ENCODE measurements at regions not wholly inside any gene's neighbourhood (a gene's known extent, or its start where the extent isn't known, plus 50 kb on each side); places are given as distances from the start of the nearest gene placed in this dataset.

DNA sequence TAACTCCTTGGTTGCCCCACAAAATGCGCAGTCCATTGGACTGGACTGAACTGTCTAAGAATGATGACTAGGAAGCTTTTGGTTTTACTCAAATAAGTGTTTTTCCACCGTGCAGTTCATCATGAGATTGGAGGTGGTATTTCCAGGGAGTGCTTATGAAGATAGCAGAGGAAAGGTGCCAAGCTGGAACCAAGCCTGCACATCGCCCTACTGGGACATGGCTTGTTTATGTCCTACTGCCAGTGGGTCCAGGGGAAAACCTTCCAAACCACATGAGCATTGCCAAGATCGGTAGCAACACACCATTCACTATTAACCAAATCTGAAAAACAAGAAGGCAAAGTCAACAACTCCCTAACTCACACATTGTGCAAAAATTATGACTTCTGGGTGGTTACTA, 54.7 kb upstream of the DSCAM start:
- FAIRE-seq (no peak), DNase-seq (ENCODE audit: low spot score) (no peak)

DNA sequence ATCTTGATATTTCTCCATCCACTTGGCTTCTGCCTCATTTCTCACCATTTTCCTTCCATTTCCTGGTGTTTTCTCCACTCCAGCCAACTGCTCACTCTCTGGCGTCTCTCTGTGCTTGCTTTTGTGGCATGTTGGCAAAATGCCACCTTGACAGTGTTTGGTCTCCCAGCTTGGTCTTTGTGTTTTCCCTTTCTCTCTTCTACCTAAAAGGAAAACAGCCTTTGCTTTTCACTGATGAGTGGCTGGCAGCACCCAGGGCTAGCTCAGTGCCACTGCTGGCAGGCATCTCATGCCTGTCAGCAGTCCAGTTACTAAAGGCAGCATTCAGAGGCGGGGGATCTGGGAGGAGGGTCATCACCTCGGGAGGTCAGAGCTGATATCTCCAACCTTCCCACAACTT, 55.3 kb upstream of the DSCAM start:
- FAIRE-seq, result no peak
- DNase-seq (ENCODE audit: low spot score), result no peak

DNA sequence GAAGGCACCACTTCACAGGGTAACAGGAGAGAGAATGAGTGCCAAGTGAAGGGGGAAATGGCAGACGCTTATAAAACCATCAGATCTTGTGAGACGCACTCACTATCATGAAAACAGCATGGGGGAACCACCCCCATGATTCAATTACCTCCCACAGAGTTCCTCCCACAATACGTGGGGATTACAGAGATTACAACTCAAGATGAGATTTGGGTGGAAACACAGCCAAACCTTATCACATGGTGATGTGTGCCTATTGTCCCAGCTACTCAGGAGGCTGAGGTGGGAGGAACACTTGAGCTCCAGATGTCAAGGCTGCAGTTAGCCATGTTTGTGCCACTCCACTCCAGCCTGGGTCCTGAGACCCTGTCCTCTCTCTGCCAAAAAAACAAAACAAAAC, 56.0 kb upstream of the DSCAM start:
- FAIRE-seq (no peak), DNase-seq (ENCODE audit: low spot score) (no peak)

GRCh38 chr21:40905251-40905650, 58.3 kb upstream of the DSCAM start:
- DNase-seq (ENCODE audit: low spot score), result no peak
- no peak for FAIRE-seq

DNA sequence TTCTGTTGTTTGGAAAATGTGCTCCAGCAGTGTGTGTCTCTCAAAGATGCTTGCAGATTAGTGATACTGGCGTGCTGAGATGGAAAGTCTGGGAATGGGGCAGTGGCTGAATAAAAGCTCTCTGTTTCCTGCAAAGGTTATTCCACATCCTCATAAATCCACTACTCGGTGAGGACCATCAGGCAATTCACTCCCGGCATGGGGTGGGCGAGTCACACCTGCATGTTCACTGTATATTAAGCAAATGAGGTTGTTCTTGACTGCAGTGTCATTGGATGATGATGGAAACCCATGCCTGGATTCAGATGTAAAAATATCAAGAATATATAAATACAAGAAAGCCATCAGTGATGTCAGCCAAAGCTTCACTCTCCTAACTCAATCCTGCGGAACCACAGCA, 65.4 kb upstream of the DSCAM start:
- FAIRE-seq, result no peak
- DNase-seq (ENCODE audit: low spot score), result no peak

GRCh38 chr21:40915114-40915513, 68.2 kb upstream of the DSCAM start:
- no peak for FAIRE-seq
- no peak for DNase-seq (ENCODE audit: low spot score)

- FAIRE-seq, result no peak
- no peak for DNase-seq (ENCODE audit: low spot score)
Measured at GRCh38 chr21:40923407-40923806, 76.4 kb upstream of the DSCAM start.

DNA sequence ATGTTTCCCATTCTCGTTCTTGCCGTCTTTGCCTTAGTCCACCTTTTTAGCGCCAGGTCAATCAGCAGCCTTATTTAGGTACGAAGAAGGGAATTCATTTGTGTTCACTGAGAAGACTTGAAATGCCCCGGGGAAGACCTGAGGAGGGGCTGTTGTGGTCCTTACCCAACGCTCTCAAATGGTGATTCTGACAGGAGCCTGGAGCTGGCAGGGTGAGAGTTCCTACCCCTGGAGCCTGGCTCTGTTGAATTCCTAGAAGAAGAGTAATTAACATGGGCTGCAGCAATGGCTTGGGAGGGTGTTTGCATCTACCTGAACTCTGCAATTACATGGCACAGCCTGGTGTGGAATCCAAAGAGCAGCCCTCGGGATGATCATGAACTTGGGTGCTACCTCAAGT, 76.9 kb upstream of the DSCAM start:
- no peak for FAIRE-seq
- no peak for DNase-seq (ENCODE audit: low spot score)

GRCh38 chr21:40924641-40925040, 77.7 kb upstream of the DSCAM start:
- FAIRE-seq (no peak), DNase-seq (ENCODE audit: low spot score) (no peak)

DNA sequence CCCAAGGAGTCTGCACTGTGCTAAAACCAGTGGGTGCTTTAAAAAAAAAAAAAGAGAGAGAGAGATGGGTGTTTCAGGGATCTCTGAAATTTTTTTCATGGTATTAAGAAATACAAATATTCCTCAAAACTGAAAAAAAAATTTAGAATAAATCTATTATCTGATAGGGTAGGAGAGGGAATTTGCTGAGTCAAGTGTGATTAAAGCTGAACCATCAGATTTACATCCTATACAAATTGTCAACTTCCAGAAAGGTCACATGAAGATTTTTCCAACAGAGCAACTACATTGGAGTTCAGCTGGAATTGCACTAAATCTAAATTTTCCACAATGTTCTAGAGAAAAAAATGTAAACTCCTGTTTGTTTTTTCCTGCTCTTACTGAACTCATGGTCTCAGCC, 79.3 kb upstream of the DSCAM start:
- no peak for DNase-seq (ENCODE audit: low spot score)
- FAIRE-seq, result no peak

- no peak for FAIRE-seq
- DNase-seq (ENCODE audit: low spot score), result no peak
Measured at GRCh38 chr21:40929833-40930232, 82.9 kb upstream of the DSCAM start.

DNA sequence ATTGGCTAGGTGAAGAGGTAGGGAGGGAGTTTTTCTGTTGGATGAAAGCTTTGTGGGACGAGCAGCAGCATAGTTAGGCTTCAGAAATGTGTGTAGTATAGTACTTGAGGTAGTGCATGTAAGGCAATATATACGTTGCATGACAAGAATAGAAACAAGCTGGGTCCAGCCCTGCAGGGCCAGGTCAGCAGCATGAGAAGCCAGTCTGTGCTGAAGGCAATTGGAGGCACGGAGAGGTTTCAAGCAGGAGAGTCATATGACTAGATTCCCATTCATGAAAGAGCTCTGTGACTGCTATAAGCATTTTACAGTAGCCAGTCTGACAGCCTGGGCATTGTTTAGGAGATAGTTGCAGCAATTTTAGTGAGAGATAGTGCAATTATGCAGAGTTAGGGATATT, 84.2 kb upstream of the DSCAM start:
- DNase-seq (ENCODE audit: low spot score) (no peak), FAIRE-seq (no peak)

GRCh38 chr21:40936178-40936577, 89.2 kb upstream of the DSCAM start:
- DNase-seq (ENCODE audit: low spot score) (peak; percentile 1), FAIRE-seq (no peak)

GRCh38 chr21:40936771-40937261, 89.9 kb upstream of the DSCAM start:
- peak; percentile 32 for DNase-seq (ENCODE audit: low spot score)
- no peak for FAIRE-seq

DNA sequence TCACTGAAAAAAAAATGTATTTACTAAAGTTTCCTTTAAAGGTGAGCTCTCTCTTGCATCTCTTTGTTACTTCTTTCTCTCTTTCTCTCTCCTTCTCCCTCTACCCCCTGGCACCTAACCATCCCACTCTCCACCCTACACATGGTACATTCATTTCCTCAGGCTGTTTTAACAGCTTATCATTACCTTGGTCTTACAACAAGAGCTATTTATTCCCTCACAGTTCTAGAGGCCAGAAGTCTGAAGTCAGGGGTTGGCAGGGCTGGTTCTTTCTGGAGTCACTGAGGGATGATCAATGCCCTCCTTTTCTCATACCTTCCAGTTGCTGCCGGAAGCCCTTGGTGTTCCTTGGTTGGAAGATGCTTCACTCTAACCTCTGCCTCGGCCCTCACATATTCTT, 91.1 kb upstream of the DSCAM start:
- DNase-seq (ENCODE audit: low spot score) (no peak), FAIRE-seq (no peak)

DNA sequence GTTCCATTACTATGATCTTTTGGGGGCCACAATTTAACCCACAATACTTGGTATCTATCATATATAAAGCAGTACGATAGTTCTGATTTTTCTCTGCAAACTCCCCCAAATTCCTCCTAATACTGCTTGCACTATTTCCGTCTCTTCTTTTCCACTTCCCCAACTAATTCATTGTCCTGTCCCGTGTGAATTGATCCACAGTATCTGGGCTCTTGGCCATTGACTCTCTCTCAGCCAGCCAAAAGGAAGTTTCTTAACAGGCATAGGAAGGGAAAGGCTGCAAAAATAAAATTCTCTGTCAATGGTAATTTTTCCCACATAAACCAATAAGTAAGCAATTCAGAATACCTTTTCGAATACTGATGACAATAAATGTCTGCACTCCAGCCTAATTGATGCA, 91.7 kb upstream of the DSCAM start:
- FAIRE-seq (no peak), DNase-seq (ENCODE audit: low spot score) (no peak)

DNA sequence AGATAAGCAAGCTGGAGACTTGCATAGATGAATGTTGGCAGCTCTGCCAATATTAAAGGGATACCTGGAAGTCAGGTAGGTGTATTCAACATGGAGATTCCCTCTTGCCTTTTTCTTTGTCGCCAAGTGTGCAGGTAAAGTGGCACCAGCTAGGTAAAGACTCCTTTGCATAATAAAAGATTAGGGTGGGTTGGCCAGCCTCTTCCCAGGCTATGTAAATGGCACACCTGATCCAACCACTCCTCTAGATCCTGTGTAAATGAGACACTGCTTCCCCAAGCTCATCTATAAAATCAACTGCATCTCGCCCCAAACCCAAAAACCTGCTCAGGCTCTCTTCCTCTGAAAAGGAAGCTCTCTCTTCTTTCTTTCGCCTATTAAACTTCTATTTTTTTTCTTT, 100.8 kb upstream of the DSCAM start:
- FAIRE-seq (no peak), DNase-seq (ENCODE audit: low spot score) (no peak)

GRCh38 chr21:40950970-40951369, 104.0 kb upstream of the DSCAM start:
- no peak for DNase-seq (ENCODE audit: low spot score)
- no peak for FAIRE-seq

GRCh38 chr21:40952551-40953323, 105.8 kb upstream of the DSCAM start:
- FAIRE-seq (no peak), DNase-seq (ENCODE audit: low spot score) (no peak)

GRCh38 chr21:40964691-40965090, 117.7 kb upstream of the DSCAM start:
- DNase-seq (ENCODE audit: low spot score) (peak; percentile 4), FAIRE-seq (no peak)

DNA sequence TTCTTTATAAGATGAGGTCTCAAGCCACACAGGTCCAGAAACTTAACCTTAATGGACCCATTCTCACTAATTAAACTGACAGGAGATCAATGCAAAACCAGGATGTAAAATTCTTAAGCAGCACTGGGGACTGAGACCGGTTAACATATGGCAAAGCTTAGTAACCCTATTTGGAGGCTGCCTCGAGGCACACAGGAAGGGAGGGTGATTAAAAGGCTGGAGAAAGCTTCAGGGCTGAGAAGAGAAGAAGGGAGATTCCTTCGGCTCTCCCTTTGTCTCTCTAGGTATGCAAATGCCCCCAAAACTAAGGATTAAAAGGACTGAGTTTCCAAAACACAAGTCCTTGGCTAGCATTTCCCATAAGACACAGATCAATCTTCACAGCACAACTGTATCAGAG, 120.8 kb upstream of the DSCAM start:
- DNase-seq (ENCODE audit: low spot score) (no peak), FAIRE-seq (no peak)

- FAIRE-seq (no peak), DNase-seq (ENCODE audit: low spot score) (no peak)
Measured at GRCh38 chr21:40972151-40972550, 125.2 kb upstream of the DSCAM start.

DNA sequence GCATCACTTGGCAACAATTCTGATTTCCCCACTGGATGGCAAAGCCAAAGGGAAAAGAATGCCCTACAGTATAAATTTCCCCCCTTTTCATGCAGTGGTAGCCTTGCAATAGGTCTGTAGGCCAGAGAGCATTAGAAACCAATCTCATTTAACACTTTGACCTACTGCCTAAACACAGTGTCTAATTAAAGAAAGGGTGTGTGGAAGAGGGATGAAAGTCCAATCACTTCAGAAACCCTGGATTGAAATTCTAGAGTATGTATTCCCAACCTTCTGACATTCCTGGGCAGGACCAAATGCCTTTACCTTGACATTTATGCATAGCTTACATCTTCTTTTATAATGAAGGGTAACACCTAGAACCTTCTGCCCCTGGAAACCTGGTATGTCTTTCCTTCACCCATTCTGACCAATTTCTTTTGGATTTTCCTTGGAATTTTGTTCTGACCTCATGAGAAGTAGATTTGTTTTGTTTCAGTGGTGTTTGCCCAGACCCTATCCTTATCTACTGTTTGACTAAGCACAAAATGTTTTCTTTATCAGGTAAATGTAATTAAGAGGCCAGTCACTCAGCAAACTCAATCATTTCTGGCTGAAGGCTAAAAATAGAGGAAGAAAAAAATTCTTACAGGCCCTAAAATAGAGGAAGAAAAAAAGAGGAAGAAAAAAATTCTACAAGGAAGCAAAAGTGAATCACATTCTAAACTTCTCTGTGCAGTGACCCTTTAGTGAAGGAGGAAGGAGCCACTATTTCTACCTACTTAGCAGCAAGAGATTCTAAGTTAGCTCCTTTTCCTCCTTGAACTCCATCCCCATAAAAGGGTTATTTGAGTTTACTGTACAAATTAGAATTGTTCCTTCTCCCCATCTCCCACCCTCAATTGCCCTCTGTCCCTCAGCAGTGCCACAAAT, 129.5 kb upstream of the DSCAM start:
- DNase-seq (ENCODE audit: low spot score) (no peak), FAIRE-seq (no peak)

Data from urothelium cell line (cell line).